HEK293T (cell line): ENCODE measurements at regions not wholly inside any gene's neighbourhood (a gene's known extent, or its start where the extent isn't known, plus 50 kb on each side); places are given as distances from the start of the nearest gene placed in this dataset.

Source experiments
- CTCF ChIA-PET: fragments of 350-600 bp; formaldehyde crosslinking; extraction: SDS; loops from one replicate; lab custom pipeline; 2021; ENCODE audit warnings: antibody characterized with exemption, inconsistent platforms; lab: Yijun Ruan, JAX
- POLR2A ChIA-PET: fragments of 350-600 bp; formaldehyde crosslinking; extraction: SDS; loops from one replicate; lab custom pipeline; 2020; ENCODE audit warnings: antibody characterized with exemption, inconsistent platforms; lab: Yijun Ruan, JAX
- DNase-seq: peaks from one replicate; pipeline ENCODE4 v3.0.0; 2012; ENCODE audit warnings: mixed read lengths; ENCODE audit errors: extremely low spot score
- ARNT ChIP-seq: fragments of 450-650 bp; IDR thresholded peaks from 2 replicates; pipeline ENCODE4 v1.6.1; 2017; ENCODE audit warnings: mild to moderate bottlenecking
- BHLHE40 ChIP-seq: fragments of 450-650 bp; IDR thresholded peaks from 2 replicates; pipeline ENCODE4 v1.6.1; 2016; ENCODE audit warnings: mild to moderate bottlenecking, moderate library complexity, borderline replicate concordance
- CTBP1 ChIP-seq: fragments of 450-650 bp; IDR thresholded peaks from 2 replicates; pipeline ENCODE4 v1.6.1; 2016; ENCODE audit warnings: borderline replicate concordance
- ELF4 ChIP-seq: fragments of 450-650 bp; IDR thresholded peaks from 2 replicates; pipeline ENCODE4 v1.6.1; 2017; ENCODE audit warnings: antibody characterized with exemption
- FOXA1 ChIP-seq: fragments of 450-650 bp; IDR thresholded peaks from 2 replicates; pipeline ENCODE4 v1.6.1; 2016; ENCODE audit warnings: mild to moderate bottlenecking
- FOXK2 ChIP-seq: fragments of 450-650 bp; IDR thresholded peaks from 2 replicates; pipeline ENCODE4 v1.6.1; 2016; ENCODE audit warnings: mild to moderate bottlenecking
- FOXM1 ChIP-seq: fragments of 450-650 bp; IDR thresholded peaks from 2 replicates; pipeline ENCODE4 v1.6.1; 2017; ENCODE audit warnings: mild to moderate bottlenecking, borderline replicate concordance
- HDGF ChIP-seq: fragments of 450-650 bp; IDR thresholded peaks from 2 replicates; pipeline ENCODE4 v1.6.1; 2017; ENCODE audit warnings: antibody characterized with exemption, borderline replicate concordance
- L3MBTL2 ChIP-seq: fragments of 450-650 bp; conservative IDR thresholded peaks from 2 replicates; pipeline ENCODE4 v1.6.1; 2016; ENCODE audit warnings: mild to moderate bottlenecking
- LEF1 ChIP-seq: fragments of 450-650 bp; IDR thresholded peaks from 2 replicates; pipeline ENCODE4 v1.6.1; 2017; ENCODE audit warnings: mild to moderate bottlenecking, borderline replicate concordance
- NFRKB ChIP-seq: fragments of 450-650 bp; IDR thresholded peaks from 2 replicates; pipeline ENCODE4 v1.6.1; 2016; ENCODE audit warnings: mild to moderate bottlenecking, moderate library complexity
- SP1 ChIP-seq: fragments of 450-650 bp; IDR thresholded peaks from 2 replicates; pipeline ENCODE4 v1.6.1; 2017
- SUZ12 ChIP-seq: fragments of 450-650 bp; IDR thresholded peaks from 2 replicates; pipeline ENCODE4 v1.6.1; 2016; ENCODE audit warnings: mild to moderate bottlenecking
- TARDBP ChIP-seq: fragments of 450-650 bp; IDR thresholded peaks from 2 replicates; pipeline ENCODE4 v1.6.1; 2016
- ZNF384 ChIP-seq: fragments of 450-650 bp; IDR thresholded peaks from 2 replicates; pipeline ENCODE4 v1.6.1; 2016
- TF ChIP-seq, protein P1 (sequence below): fragments of 450-650 bp; IDR thresholded peaks from 2 replicates; pipeline ENCODE4 v1.6.1; 2016

DNA sequence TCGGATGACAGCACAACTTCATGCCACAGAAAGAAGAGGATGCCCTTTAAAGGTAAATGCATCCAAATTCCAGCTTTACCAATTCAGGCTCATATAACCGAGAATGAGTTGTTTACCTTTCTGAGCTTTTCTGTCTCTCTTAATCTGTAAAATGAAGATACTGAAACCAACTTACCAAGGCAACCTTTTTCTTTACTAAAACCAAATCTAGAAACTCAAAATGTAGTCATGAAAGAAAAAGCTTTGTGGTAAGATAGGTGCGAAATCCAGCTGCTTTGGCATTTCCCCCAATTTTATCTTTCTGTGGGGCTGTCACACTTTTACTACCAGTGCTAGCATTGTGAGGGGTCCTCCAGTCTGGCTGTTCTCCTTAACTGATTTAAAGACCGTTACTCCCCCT is 240.4 kb downstream of the IKZF2 start:
- ChIA-PET POLR2A (no interaction called here), CTCF (no interaction called here)
- no peak for TF ChIP-seq FOXM1
- no peak for TF ChIP-seq CTBP1
- TF ChIP-seq SP1: no peak
- no peak for TF ChIP-seq FOXA1
- TF ChIP-seq HDGF: no peak
- no peak for TF ChIP-seq FOXK2
- no peak for TF ChIP-seq L3MBTL2
- no peak for TF ChIP-seq TARDBP
- TF ChIP-seq, protein P1, sequence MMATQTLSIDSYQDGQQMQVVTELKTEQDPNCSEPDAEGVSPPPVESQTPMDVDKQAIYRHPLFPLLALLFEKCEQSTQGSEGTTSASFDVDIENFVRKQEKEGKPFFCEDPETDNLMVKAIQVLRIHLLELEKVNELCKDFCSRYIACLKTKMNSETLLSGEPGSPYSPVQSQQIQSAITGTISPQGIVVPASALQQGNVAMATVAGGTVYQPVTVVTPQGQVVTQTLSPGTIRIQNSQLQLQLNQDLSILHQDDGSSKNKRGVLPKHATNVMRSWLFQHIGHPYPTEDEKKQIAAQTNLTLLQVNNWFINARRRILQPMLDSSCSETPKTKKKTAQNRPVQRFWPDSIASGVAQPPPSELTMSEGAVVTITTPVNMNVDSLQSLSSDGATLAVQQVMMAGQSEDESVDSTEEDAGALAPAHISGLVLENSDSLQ: no peak
- TF ChIP-seq SUZ12: no peak
- no peak for TF ChIP-seq ARNT
- no peak for TF ChIP-seq BHLHE40
- no peak for TF ChIP-seq LEF1
- TF ChIP-seq ELF4: no peak
- TF ChIP-seq ZNF384: no peak
- TF ChIP-seq NFRKB: no peak
- no peak for DNase-seq

DNA sequence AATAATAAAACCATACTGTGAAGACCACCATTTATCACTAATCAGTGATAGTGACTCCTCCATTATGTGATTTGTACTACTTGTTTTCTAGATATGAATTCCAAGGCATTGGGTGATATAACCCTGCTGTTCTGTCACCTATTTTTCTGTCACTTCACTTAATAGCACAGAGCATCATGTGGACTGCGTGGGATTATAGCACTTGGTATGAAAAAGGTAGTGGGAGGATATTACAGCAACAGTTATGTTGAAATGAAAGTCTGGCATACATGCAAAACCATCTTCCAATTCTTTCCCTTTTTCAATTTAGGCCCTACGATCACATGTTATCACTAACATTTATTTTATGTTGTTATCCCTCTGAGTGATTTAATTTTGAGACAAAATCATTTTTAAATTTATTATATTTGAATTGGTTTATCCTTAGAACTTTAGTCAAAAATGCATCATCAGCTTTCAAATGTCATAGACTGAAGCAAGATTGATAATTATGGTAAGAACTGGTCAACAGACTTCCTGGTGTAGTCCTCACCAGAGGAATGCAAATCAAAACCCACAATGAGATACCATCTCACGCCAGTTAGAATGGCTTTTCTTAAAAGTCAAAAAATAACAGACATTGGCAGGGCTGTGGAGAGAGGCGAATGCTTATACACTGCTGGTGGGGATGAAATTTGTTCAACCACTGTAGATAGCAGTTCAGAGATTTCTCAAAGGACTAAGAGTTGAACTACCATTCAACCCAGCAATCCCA is 242.6 kb downstream of the IKZF2 start:
- ChIA-PET POLR2A (no interaction called here), CTCF (no interaction called here)
- no peak for DNase-seq
- TF ChIP-seq TARDBP: no peak
- no peak for TF ChIP-seq SUZ12
- TF ChIP-seq HDGF: no peak
- no peak for TF ChIP-seq ELF4
- TF ChIP-seq LEF1: no peak
- no peak for TF ChIP-seq FOXA1
- no peak for TF ChIP-seq CTBP1
- TF ChIP-seq ARNT: no peak
- TF ChIP-seq, protein P1: no peak
- TF ChIP-seq ZNF384: no peak
- no peak for TF ChIP-seq NFRKB
- TF ChIP-seq L3MBTL2: no peak
- no peak for TF ChIP-seq BHLHE40
- TF ChIP-seq FOXM1: no peak
- no peak for TF ChIP-seq FOXK2
- TF ChIP-seq SP1: no peak

DNA sequence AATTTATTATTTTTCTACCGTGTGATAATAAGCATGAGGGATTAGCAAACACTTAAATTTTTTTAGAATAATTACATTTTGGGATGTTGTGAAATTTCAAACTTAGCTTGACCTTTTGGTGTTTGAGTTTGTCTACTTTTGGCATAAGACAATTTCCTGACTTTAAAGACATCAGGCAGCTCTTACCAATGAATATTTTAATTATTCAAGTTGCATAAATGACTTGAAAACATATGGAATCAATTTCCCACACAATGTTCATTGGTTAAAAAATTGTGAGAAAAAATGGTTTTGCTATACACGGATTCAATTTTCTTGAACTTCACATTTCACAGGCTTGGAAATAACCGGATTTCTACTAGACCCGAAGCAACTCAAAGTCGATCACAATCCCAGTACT is 243.4 kb downstream of the IKZF2 start:
- TF ChIP-seq, protein P1: no peak
- TF ChIP-seq SP1 (no peak), FOXM1 (no peak)
- no peak for DNase-seq
- CTCF ChIA-PET: no interaction called here
- POLR2A ChIA-PET: no interaction called here

DNA sequence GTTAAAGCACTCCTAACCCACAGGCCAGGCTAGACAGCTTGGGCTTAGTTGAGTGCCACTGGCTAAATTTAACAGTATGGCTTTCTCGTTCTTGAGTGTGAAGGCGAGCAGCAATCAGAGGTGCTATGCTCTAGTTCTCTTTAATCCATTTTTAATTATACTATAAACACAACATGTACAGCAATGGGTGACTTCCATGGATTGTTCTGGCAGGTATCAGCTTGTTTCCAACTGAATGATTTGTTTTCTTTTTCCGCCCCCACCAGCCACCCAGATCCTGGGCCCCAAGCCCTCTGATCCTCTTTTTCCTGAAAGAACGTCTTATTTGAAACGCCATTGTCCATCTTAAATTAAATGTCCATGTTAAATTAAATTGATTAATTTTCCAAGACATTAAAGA is 244.8 kb downstream of the IKZF2 start:
- no peak for DNase-seq
- no peak for TF ChIP-seq CTBP1
- TF ChIP-seq L3MBTL2: no peak
- TF ChIP-seq FOXA1: no peak
- TF ChIP-seq LEF1: no peak
- ChIA-PET CTCF (no interaction called here), POLR2A (no interaction called here)

DNA sequence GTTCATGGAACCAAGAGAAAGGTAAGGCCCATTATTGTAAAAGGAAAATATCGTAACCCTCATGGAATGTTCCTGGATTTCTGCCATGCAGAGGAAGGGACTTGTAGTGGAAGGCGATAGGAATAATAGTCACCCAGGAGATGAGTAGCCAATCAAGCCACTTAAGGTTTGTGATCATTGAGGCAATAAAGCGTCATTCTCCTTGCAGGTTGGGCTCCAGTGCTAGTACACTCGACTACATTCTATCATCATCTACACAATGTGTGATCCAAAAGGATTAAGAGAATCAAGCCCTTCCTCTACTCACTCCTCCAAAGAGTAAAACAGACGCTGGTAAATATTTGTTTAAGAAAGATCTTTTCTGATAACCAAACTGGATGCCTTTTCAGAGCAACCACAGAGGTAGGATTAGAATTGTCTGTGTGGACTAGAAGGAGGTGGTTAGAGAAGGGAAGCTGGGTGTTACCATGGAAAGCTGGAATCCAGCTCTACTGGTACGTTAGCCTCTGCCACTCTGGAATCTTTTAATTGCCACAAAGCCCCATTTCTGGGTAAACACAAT is 245.7 kb downstream of the IKZF2 start:
- ChIA-PET POLR2A (no interaction called here), CTCF (no interaction called here)
- TF ChIP-seq TARDBP: no peak
- no peak for TF ChIP-seq L3MBTL2
- TF ChIP-seq FOXA1: no peak
- TF ChIP-seq CTBP1: no peak
- no peak for TF ChIP-seq ARNT
- TF ChIP-seq HDGF: no peak
- TF ChIP-seq ELF4: no peak
- TF ChIP-seq FOXM1: no peak
- TF ChIP-seq SP1: no peak
- TF ChIP-seq, protein P1: no peak
- no peak for TF ChIP-seq FOXK2
- no peak for TF ChIP-seq BHLHE40
- TF ChIP-seq LEF1: no peak
- TF ChIP-seq NFRKB: no peak
- no peak for TF ChIP-seq SUZ12
- no peak for TF ChIP-seq ZNF384
- no peak for DNase-seq

DNA sequence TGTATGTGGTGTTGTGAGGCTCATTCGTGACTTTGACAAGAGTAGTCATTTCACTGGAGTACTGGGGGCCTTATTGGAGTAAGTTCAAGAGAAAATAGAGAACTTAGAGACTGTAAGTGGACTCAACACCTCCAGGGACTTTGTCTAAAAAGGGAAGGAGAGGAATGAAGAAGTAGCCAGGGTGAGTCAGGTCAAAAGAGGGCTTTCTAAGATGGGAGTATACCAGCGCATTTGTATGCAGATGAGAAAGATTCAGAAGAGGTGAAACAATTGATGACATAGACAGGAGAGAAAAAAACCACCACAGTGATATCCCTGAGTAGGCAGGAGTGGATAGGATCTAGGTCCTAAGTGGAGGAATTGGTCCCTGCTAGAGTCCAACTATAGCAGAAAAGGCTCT is 246.8 kb downstream of the IKZF2 start:
- no peak for DNase-seq
- TF ChIP-seq HDGF (no peak), L3MBTL2 (no peak), CTBP1 (no peak), FOXK2 (no peak)
- POLR2A ChIA-PET: no interaction called here
- CTCF ChIA-PET: no interaction called here
